SK-N-MC (cell line): ENCODE measurements at regions not wholly inside any gene's neighbourhood (a gene's known extent, or its start where the extent isn't known, plus 50 kb on each side); places are given as distances from the start of the nearest gene placed in this dataset.

Experiments
- DNase-seq: peaks from one replicate; pipeline ENCODE4 v3.0.0-alpha.2; 2011; ENCODE audit warnings: low read depth, low spot score
- H3K27ac ChIP-seq: fragments of 200-600 bp; sonication (generic); 2 replicates; pipeline ENCODE4 v1.5.1; 2016; ENCODE audit warnings: mixed run types
- H3K36me3 ChIP-seq: fragments of 200-600 bp; sonication (generic); 2 replicates; pipeline ENCODE4 v1.6.1; 2017; ENCODE audit warnings: antibody characterized with exemption, low read length, mixed read lengths; ENCODE audit not compliant: insufficient read depth
- H3K4me3 ChIP-seq: fragments of 200-600 bp; sonication (generic); 2 replicates; pipeline ENCODE4 v1.5.1; 2016
- H3K9ac ChIP-seq: fragments of 200-600 bp; sonication (generic); 2 replicates; pipeline ENCODE4 v1.8.0; 2017; ENCODE audit warnings: mixed run types, mixed read lengths; ENCODE audit not compliant: insufficient read length
- H3K9me3 ChIP-seq: fragments of 200-600 bp; sonication (generic); 2 replicates; pipeline ENCODE4 v1.6.1; 2017; ENCODE audit warnings: low read depth, mild to moderate bottlenecking, antibody characterized with exemption, low read length, moderate library complexity, mixed read lengths
- EZH2 ChIP-seq: fragments of 200-600 bp; sonication (generic); IDR thresholded peaks from one replicate; pipeline ENCODE4 v1.6.1; 2017; ENCODE audit warnings: antibody characterized with exemption
- FOXP2 ChIP-seq: optimal IDR thresholded peaks from 2 replicates; pipeline ENCODE3; 2011; ENCODE audit warnings: mild to moderate bottlenecking, moderate library complexity; ENCODE audit not compliant: insufficient read depth; ENCODE audit errors: extremely low read length, control extremely low read depth
- POLR2AphosphoS5 ChIP-seq: IDR thresholded peaks from 2 replicates; pipeline ENCODE4 v1.6.1; 2012; ENCODE audit warnings: mild to moderate bottlenecking, low read depth, low read length, borderline replicate concordance

DNA sequence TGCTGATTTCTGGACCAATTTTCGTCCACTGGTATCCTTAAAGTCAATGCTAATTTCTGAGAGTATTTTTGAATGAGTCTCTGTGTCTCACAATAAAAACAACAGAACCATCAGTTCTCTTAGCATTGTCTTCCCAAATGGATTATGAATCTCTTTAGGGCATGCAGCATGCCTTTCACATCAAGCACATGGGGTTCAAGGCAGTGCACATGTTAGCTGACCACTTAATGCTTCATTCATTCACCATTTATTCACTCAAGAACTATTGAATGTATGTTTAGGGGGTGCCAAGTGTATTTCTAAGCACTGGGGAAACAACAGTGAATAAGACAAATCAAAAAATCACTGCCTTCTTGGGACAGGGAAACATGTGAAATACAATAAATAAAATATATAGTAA is 126.7 kb upstream of the SLC44A3 start:
- TF ChIP-seq FOXP2 (no peak), EZH2 (no peak), POLR2AphosphoS5 (no peak)
- Histone ChIP-seq H3K4me3 (no peak overlapping the region), H3K36me3 (no peaks in the 10 kb centered on the region), H3K9ac (no peak overlapping the region), H3K27ac (no peak overlapping the region), H3K9me3 (no peaks in the 10 kb centered on the region)
- no peak for DNase-seq

DNA sequence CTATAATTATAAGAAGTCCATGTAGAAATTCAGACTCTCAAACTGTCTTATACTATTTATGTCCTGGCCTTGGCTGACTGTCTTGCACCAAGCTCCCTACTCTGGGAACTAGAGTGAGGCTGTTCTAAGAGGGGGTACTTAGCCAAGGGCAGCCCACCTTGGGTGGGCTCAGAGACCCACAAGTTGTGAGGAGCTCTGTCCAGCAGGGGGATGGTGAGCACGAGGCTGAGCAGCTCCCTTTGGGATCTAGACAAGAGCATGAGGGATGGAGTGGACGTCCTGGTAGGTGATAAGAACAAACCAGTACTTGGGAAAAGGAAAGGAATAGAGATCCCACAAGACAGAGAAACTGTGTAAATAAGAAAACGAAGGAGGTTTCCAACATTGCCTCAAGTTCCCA is 127.1 kb upstream of the SLC44A3 start:
- no peaks in the 10 kb centered on the region for H3K36me3 ChIP-seq
- H3K27ac ChIP-seq = no peak overlapping the region
- no peak overlapping the region for H3K9ac ChIP-seq
- no peak overlapping the region for H3K4me3 ChIP-seq
- H3K9me3 ChIP-seq = no peaks in the 10 kb centered on the region
- TF ChIP-seq EZH2 = no peak
- TF ChIP-seq FOXP2 = no peak
- TF ChIP-seq POLR2AphosphoS5 = no peak
- DNase-seq = no peak

- no peaks in the 10 kb centered on the region for H3K9me3 ChIP-seq
Observed at GRCh38 chr1:94688646-94689045, 131.5 kb upstream of the SLC44A3 start.

GRCh38 chr1:94686882-94687281 is 133.3 kb upstream of the SLC44A3 start:
- Histone ChIP-seq H3K9me3 (no peaks in the 10 kb centered on the region), H3K9ac (no peak overlapping the region), H3K27ac (no peak overlapping the region), H3K36me3 (no peaks in the 10 kb centered on the region), H3K4me3 (no peak overlapping the region)
- DNase-seq = no peak
- no peak for TF ChIP-seq FOXP2
- no peak for TF ChIP-seq POLR2AphosphoS5
- no peak for TF ChIP-seq EZH2

More at GRCh38 chr1:94688646-94689045, 131.5 kb upstream of the SLC44A3 start:
- TF ChIP-seq FOXP2 (no peak), POLR2AphosphoS5 (no peak), EZH2 (no peak)
- no peak for DNase-seq
- H3K9ac ChIP-seq = no peak overlapping the region
- H3K27ac ChIP-seq = no peak overlapping the region
- H3K4me3 ChIP-seq = no peak overlapping the region
- H3K36me3 ChIP-seq = no peaks in the 10 kb centered on the region

DNA sequence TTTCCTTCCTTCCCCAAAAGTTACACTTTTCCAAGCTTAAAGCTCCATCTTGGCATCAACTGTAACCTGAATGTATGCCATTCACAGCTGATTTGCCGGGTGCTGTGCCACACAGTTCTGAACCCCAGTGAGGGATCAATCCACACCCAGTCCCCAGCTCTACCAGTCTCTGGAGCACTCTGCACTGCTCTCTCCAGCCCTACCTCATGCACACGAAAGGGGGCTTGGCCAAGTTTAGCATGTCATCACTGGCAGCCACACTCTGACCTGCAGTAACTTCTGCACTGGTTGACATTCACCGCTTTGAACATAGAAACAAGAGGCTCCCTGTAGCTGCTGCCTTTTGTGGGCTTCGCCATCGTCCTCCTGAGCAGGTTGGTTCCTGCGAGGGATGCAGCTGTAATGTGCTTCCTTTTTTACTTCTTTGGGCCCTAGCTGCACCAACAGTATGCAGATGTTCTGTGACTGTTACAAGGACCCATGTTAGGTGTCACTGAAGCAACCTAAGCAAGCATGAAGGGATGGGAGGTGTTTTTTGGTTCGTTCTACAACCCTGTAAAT is 135.4 kb upstream of the SLC44A3 start:
- TF ChIP-seq FOXP2 (no peak), EZH2 (no peak), POLR2AphosphoS5 (no peak)
- Histone ChIP-seq H3K9ac (no peak overlapping the region), H3K4me3 (no peak overlapping the region), H3K9me3 (no peaks in the 10 kb centered on the region), H3K36me3 (no peaks in the 10 kb centered on the region), H3K27ac (no peak overlapping the region)
- no peak for DNase-seq

DNA sequence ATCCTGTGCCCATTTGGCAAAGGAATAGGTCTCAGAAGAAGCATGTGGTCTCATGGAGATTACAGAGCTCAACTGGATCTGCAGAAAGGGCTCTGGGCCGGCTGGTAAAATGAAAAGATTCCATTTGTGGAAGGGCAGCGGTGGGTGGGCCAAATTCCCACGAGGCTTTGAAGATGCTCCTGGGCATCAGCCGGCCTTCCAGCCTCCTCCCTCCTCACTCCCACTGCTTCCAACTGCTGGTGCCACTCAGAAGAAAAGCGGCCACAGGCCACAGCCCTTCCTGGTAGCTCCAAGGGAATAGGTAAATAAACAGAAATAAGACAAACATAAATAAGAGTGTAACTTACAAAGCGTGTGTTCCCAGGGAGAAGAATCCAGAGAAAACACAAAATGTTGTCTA is 136.3 kb upstream of the SLC44A3 start:
- H3K9me3 ChIP-seq = no peaks in the 10 kb centered on the region
- TF ChIP-seq FOXP2 (no peak), POLR2AphosphoS5 (no peak), EZH2 (no peak)
- no peak overlapping the region for H3K9ac ChIP-seq

GRCh38 chr1:94680039-94680377 is 138.4 kb upstream of the F3 start:
- no peak overlapping the region for H3K4me3 ChIP-seq
- no peak overlapping the region for H3K9ac ChIP-seq
- TF ChIP-seq EZH2 (no peak), POLR2AphosphoS5 (no peak), FOXP2 (no peak)
- H3K36me3 ChIP-seq = no peaks in the 10 kb centered on the region
- H3K27ac ChIP-seq = no peak overlapping the region
- no peak for DNase-seq
- no peaks in the 10 kb centered on the region for H3K9me3 ChIP-seq

More for the DNA sequence above, 136.3 kb upstream of the SLC44A3 start:
- no peak for DNase-seq
- Histone ChIP-seq H3K27ac (no peak overlapping the region), H3K36me3 (no peaks in the 10 kb centered on the region), H3K4me3 (no peak overlapping the region)

GRCh38 chr1:94679332-94680038 is 137.9 kb upstream of the F3 start:
- H3K4me3 ChIP-seq = no peak overlapping the region
- H3K36me3 ChIP-seq = no peaks in the 10 kb centered on the region
- H3K9me3 ChIP-seq = no peaks in the 10 kb centered on the region
- no peak overlapping the region for H3K9ac ChIP-seq
- no peak overlapping the region for H3K27ac ChIP-seq
- TF ChIP-seq FOXP2 (no peak), EZH2 (no peak), POLR2AphosphoS5 (no peak)
- DNase-seq = no peak

DNA sequence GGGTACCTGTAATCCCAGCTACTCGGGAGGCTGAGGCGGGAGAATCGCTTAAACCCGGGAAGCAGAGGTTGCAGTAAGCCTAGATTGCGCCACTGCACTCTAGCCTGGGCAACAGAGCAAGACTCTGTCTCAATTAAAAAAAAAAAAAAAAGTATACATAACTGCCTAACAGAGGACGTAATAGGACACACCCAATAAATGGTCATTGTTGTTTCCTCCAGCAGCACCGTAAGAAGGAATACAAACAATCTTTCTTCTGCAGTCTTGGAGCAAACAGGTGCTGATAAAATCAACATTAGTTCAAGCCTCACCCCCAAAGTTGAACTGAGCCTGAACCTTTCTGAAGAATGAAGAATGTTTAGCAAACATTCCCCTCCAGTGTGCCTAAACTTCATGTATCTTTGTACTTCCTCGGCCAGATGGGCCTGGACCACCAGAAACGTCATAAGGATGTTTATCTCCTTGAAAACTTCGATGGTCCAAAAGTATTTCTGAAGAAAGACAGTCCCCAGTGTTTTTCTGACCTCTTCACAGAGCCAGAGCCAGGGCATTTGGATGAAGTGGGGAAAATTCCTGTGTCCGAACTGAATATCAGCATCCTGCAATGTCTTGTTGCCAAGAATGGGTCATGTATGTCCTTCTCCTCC is 136.8 kb upstream of the F3 start:
- Histone ChIP-seq H3K9ac (no peak overlapping the region), H3K4me3 (no peak overlapping the region), H3K36me3 (no peaks in the 10 kb centered on the region), H3K27ac (no peak overlapping the region), H3K9me3 (no peaks in the 10 kb centered on the region)
- DNase-seq = no peak
- no peak for TF ChIP-seq POLR2AphosphoS5
- no peak for TF ChIP-seq EZH2
- TF ChIP-seq FOXP2 = no peak
